ENCODE measurements at regions not wholly inside any gene's neighbourhood (a gene's known extent, or its start where the extent isn't known, plus 50 kb on each side); places are given as distances from the start of the nearest gene placed in this dataset.

GRCh38 chrX:71823391-71824057 is 60.4 kb downstream of the CXorf49B start:
- TF ChIP-seq POLR2AphosphoS5 (IDR thresholded peaks at IDR 0.05): no peak
- TF ChIP-seq CTCF (IDR thresholded peaks at IDR 0.05): no peak
- TF ChIP-seq EP300 (IDR thresholded peaks at IDR 0.05): no peak

Measured in sigmoid colon (tissue), 4 donors.